Thyroid gland (tissue), 4 donors: ENCODE measurements at regions not wholly inside any gene's neighbourhood (a gene's known extent, or its start where the extent isn't known, plus 50 kb on each side); places are given as distances from the start of the nearest gene placed in this dataset.

ENCODE experiments used
- CTCF ChIP-seq, 6 experiments: fragments of 200-600 bp in 3 of 6; fragments of 450-650 bp in 3 of 6; sonication (generic) in 3 of 6; IDR thresholded peaks; one replicate each; pipeline ENCODE4 v1.5.1; 2016 to 2019; ENCODE audit warnings: antibody characterized with exemption in 6 of 6, mild to moderate bottlenecking in 2 of 6, inconsistent platforms in 1 of 6, moderate library complexity in 1 of 6
- POLR2A ChIP-seq, 2 donors: fragments of 450-650 bp; IDR thresholded peaks; one replicate each; pipeline ENCODE4 v1.6.1; 2017; ENCODE audit warnings: antibody characterized with exemption in 2 of 2, mild to moderate bottlenecking in 2 of 2, moderate library complexity in 1 of 2

- TF ChIP-seq POLR2A (IDR thresholded peaks at IDR 0.05) (no peak), CTCF (IDR thresholded peaks at IDR 0.05) (no peak)
These were observed 240.5 kb downstream of the ENC1 start for GRCh38 chr5:74400067-74400466.
